ENCODE measurements at regions not wholly inside any gene's neighbourhood (a gene's known extent, or its start where the extent isn't known, plus 50 kb on each side); places are given as distances from the start of the nearest gene placed in this dataset.

- no peak for DNase-seq
These were observed 140.1 kb upstream of the PARP11 start for GRCh38 chr12:4012977-4013968.

GRCh38 chr12:4012073-4012472 is 138.9 kb upstream of the PARP11 start:
- DNase-seq = no peak

GRCh38 chr12:4011597-4011996 is 138.4 kb upstream of the PARP11 start:
- DNase-seq = no peak

- no peak for DNase-seq
These were observed 136.9 kb upstream of the PARP11 start for GRCh38 chr12:4009979-4010704.

GRCh38 chr12:4006743-4007142 is 133.5 kb upstream of the PARP11 start:
- DNase-seq = no peak

- no peak for DNase-seq
These were observed 132.7 kb upstream of the PARP11 start for GRCh38 chr12:4005851-4006430.

- DNase-seq = no peak
These were observed 130.4 kb upstream of the PARP11 start for GRCh38 chr12:4003576-4003975.

- DNase-seq = no peak
These were observed 129.4 kb upstream of the PARP11 start for GRCh38 chr12:4002601-4003000.

- DNase-seq = no peak
These were observed 128.6 kb upstream of the PARP11 start for GRCh38 chr12:4001841-4002240.

GRCh38 chr12:4001031-4001430 is 127.8 kb upstream of the PARP11 start:
- DNase-seq = no peak

- DNase-seq = no peak
These were observed 126.7 kb upstream of the PARP11 start for GRCh38 chr12:3999904-4000303.

- no peak for DNase-seq
These were observed 126.0 kb upstream of the PARP11 start for GRCh38 chr12:3998968-3999792.

GRCh38 chr12:3998397-3998796 is 125.2 kb upstream of the PARP11 start:
- DNase-seq = no peak

GRCh38 chr12:3996322-3996721 is 123.1 kb upstream of the PARP11 start:
- no peak for DNase-seq

GRCh38 chr12:3995306-3995705 is 122.1 kb upstream of the PARP11 start:
- no peak for DNase-seq

- DNase-seq = no peak
These were observed 121.3 kb upstream of the PARP11 start for GRCh38 chr12:3994500-3994899.

GRCh38 chr12:3992945-3993344 is 119.7 kb upstream of the PARP11 start:
- DNase-seq = no peak

- DNase-seq = no peak
These were observed 118.8 kb upstream of the PARP11 start for GRCh38 chr12:3991798-3992580.

GRCh38 chr12:3990501-3991280 is 117.5 kb upstream of the PARP11 start:
- no peak for DNase-seq

GRCh38 chr12:3989218-3989550 is 116.0 kb upstream of the PARP11 start:
- DNase-seq = no peak
